ENCODE measurements at regions not wholly inside any gene's neighbourhood (a gene's known extent, or its start where the extent isn't known, plus 50 kb on each side); places are given as distances from the start of the nearest gene placed in this dataset.
"Not testable (repeated sequence)": the region's sequence is repeated elsewhere in the genome, so short reads cannot be mapped to it uniquely, and the experiment has no call there.

DNA sequence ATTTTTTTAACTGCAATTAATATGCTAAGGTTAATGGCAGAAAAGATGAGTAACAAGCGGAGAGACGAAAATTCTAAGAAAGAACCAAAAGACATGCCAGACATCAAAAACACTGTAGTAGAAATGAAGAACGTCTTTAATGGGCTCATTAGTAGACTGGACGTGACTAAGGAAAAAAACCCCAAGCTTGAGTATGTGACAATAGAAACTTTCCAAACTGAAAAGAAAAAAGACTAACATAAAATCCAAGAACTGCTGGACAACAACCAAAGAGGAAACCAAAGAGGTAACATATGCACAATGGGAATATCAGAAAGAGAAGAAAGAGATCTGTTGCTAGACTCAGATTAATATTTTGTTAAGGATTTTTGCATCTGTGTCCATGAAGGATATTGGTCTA is 94.6 kb upstream of the SETMAR start:
- Histone ChIP-seq H3K4me3 (no peak overlapping the region), H3K4me1 (no peaks in the 10 kb centered on the region), H3K9me3 (no peaks in the 10 kb centered on the region), H3K4me2 (no peak overlapping the region), H3K27ac (no peak overlapping the region)
- CTCF ChIA-PET: no interaction called here
- POLR2A ChIA-PET: no interaction called here
- 16% methylated on average over 4 of the region's 4 CpGs for WGBS (ENCODE audit: missing lambda C conversion rate)
- TF ChIP-seq NR3C1 (IDR thresholded peaks at IDR 0.05) (no peak), RNF2 (IDR thresholded peaks at IDR 0.05; ENCODE audit: borderline replicate concordance, low read depth) (no peak), JUN (IDR thresholded peaks at IDR 0.05) (no peak)
- no peak for ATAC-seq
- no peak for FAIRE-seq
- DNase-seq (ENCODE audit: low read depth in 1 of 2, low spot score in 1 of 2): no peak

DNA sequence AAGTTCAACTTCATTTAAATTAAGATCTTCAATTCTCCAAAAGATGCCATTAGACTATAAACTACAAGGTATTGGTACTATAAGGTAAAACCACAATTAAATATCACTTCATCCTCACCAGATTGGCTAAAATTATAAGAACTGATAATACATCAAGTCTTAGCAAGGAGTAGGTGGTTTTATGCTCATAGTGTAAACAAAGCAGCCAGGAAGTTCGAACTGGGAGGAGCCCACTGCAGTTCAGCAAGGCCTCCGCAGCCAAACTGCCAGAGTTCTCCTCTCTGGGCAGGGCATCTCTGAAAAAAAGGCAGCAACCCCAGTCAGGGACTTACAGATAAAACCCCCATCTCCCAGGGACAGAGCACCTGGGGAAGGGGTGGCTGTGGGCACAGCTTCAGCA is 91.6 kb upstream of the SETMAR start:
- no peak overlapping the region for H3K4me2 ChIP-seq
- TF ChIP-seq NR3C1 (IDR thresholded peaks at IDR 0.05) (no peak), KDM1A (IDR thresholded peaks at IDR 0.05; ENCODE audit: low read depth) (no peak), SREBF2 (IDR thresholded peaks at IDR 0.05) (no peak), FOSL2 (IDR thresholded peaks at IDR 0.05) (no peak), FOSL2 (CRISPR knock-in tag; IDR thresholded peaks at IDR 0.05) (no peak), BHLHE40 (IDR thresholded peaks at IDR 0.05; ENCODE audit: low read depth, low read length) (no peak), CEBPB (IDR thresholded peaks at IDR 0.05) (no peak), JUNB (IDR thresholded peaks at IDR 0.05) (no peak), HEYL (CRISPR knock-in tag; IDR thresholded peaks at IDR 0.05) (no peak)
- FAIRE-seq (no peak), DNase-seq (ENCODE audit: low read depth in 1 of 2, low spot score in 1 of 2) (no peak), ATAC-seq (no peak)
- H3K9me3 ChIP-seq: no peaks in the 10 kb centered on the region
- POLR2A ChIA-PET: no interaction called here
- CTCF ChIA-PET: no interaction called here
- 0% methylated on average over 2 of the region's 2 CpGs for WGBS (ENCODE audit: missing lambda C conversion rate)
- H3K4me1 ChIP-seq: no peaks in the 10 kb centered on the region
- H3K4me3 ChIP-seq: no peak overlapping the region
- H3K27ac ChIP-seq: no peak overlapping the region

DNA sequence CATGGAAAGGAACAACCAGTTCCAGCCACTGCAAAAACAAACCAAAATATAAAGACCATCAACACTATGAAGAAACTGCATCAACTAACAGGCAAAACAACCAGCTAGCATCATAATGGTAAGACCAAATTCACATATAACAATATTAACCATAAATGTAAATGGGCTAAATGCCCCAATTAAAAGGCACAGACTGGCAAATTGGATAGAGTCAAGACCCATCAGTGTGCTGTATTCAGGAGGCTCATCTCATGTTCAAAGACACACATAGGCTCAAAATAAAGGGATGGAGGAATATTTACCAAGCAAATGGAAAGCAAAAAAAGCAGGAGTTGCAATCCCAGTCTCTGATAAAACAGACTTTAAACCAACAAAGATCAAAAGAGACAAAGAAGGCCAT is 89.7 kb upstream of the SETMAR start:
- H3K4me2 ChIP-seq; H3K27ac ChIP-seq; DNase-seq (ENCODE audit: low read depth in 1 of 2, low spot score in 1 of 2); ATAC-seq; H3K4me1 ChIP-seq; H3K9me3 ChIP-seq; H3K4me3 ChIP-seq; CTCF ChIA-PET; FAIRE-seq; POLR2A ChIA-PET: not testable (repeated sequence)

DNA sequence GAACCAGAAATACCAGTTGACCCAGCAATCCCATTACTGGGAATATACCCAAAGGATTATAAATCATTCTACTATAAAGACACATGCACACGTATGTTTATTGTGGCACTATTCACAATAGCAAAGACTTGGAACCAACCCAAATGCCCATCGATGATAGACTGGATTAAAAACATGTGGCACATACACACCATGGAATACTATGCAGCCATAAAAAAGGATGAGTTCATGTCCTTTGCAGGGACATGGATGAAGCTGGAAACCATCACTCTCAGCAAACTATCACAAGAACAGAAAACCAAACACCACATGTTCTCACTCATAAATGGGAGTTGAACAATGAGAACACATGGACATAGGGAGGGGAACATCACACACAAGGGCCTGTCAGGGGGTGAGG is 86.2 kb upstream of the SETMAR start:
- H3K4me3 ChIP-seq; FAIRE-seq; H3K4me1 ChIP-seq; DNase-seq (ENCODE audit: low read depth in 1 of 2, low spot score in 1 of 2); H3K27ac ChIP-seq; ATAC-seq; H3K9me3 ChIP-seq; CTCF ChIA-PET; H3K4me2 ChIP-seq; POLR2A ChIA-PET: not testable (repeated sequence)
- WGBS (ENCODE audit: missing lambda C conversion rate): 2% methylated on average over 2 of the region's 2 CpGs

DNA sequence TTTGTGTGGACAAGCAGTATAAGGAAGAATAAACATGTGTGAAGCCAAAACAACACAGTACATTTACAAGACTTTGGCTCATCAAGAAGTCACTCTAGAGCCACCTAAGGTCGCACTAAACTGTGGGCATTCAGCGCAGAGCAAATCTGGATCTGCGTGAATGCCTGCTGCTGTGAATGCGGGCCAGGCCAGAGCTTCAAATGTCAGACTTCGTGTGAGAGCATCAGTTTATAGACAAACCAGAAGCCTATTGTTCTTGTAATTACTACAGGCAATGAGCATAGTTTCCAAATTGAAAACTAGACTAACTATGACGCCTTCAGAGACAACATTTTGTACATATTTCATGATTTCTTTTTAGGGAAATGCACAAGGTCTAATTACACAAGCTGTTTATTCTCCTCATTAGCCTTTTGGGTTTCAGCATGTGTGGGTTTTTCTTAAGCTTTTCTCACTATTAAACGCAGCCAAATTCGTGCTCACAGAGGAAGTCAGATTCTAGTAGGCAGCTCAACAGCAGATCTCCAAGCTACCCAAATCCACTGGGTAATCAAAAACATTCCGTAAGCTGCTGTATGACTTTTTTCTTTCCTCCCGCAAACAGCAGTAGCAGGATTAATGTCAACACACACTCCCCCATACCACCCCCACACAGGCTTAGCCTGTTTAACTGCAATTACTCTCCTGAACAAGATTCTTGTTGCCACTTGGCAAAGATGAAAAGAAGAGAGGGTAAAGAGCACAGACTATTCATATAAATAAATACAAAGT is 84.5 kb upstream of the SETMAR start:
- Histone ChIP-seq H3K4me2 (no peak overlapping the region), H3K4me3 (no peak overlapping the region), H3K27ac (no peak overlapping the region), H3K4me1 (no peaks in the 10 kb centered on the region), H3K9me3 (no peaks in the 10 kb centered on the region)
- POLR2A ChIA-PET: no interaction called here
- DNase-seq (ENCODE audit: low read depth in 1 of 2, low spot score in 1 of 2) (no peak), FAIRE-seq (no peak), ATAC-seq (no peak)
- TF ChIP-seq FOSB (CRISPR knock-in tag; IDR thresholded peaks at IDR 0.05): no peak
- TF ChIP-seq RFX5 (IDR thresholded peaks at IDR 0.05): no peak
- TF ChIP-seq RAD21 (conservative IDR thresholded peaks at IDR 0.05 in 1 of 2, IDR thresholded peaks at IDR 0.05 in 1 of 2): no peak
- 31% methylated on average over 10 of the region's 10 CpGs for WGBS (ENCODE audit: missing lambda C conversion rate)
- CTCF ChIA-PET: no interaction called here

DNA sequence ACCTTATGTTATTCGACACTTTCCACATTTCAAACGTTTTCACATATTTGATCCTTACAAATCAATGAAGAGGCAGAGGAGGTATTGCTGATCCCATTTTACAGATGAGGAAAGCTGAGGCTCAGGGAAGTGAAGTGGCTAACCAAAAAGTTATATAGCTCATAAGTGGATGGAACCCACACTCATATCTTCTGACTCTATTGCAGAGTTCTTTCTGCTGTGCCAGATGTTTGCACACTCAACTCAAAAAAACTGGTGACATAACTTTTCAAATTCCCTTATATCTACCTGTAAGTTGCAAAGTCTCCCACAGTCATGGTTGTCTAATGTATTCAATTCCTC is 84.0 kb upstream of the SETMAR start:
- ATAC-seq: no peak
- WGBS (ENCODE audit: missing lambda C conversion rate): 2% methylated on average over 2 of the region's 2 CpGs
- Histone ChIP-seq H3K4me1 (no peaks in the 10 kb centered on the region), H3K4me2 (no peak overlapping the region), H3K9me3 (no peaks in the 10 kb centered on the region), H3K4me3 (no peak overlapping the region), H3K27ac (no peak overlapping the region)
- FAIRE-seq: no peak
- TF ChIP-seq SREBF2 (IDR thresholded peaks at IDR 0.05) (no peak), KDM5A (IDR thresholded peaks at IDR 0.05) (no peak), HOXA7 (CRISPR knock-in tag; IDR thresholded peaks at IDR 0.05) (no peak)
- TF ChIP-seq, protein P1, sequence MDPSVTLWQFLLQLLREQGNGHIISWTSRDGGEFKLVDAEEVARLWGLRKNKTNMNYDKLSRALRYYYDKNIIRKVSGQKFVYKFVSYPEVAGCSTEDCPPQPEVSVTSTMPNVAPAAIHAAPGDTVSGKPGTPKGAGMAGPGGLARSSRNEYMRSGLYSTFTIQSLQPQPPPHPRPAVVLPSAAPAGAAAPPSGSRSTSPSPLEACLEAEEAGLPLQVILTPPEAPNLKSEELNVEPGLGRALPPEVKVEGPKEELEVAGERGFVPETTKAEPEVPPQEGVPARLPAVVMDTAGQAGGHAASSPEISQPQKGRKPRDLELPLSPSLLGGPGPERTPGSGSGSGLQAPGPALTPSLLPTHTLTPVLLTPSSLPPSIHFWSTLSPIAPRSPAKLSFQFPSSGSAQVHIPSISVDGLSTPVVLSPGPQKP (IDR thresholded peaks at IDR 0.05; ENCODE audit: low read depth, low read length): no peak
- ChIA-PET POLR2A (no interaction called here), CTCF (no interaction called here)
- no peak for DNase-seq (ENCODE audit: low read depth in 1 of 2, low spot score in 1 of 2)

Measured in A549 (cell line).